ENCODE measurements at regions not wholly inside any gene's neighbourhood (a gene's known extent, or its start where the extent isn't known, plus 50 kb on each side); places are given as distances from the start of the nearest gene placed in this dataset.
"Not testable (repeated sequence)": the region's sequence is repeated elsewhere in the genome, so short reads cannot be mapped to it uniquely, and the experiment has no call there.

DNA sequence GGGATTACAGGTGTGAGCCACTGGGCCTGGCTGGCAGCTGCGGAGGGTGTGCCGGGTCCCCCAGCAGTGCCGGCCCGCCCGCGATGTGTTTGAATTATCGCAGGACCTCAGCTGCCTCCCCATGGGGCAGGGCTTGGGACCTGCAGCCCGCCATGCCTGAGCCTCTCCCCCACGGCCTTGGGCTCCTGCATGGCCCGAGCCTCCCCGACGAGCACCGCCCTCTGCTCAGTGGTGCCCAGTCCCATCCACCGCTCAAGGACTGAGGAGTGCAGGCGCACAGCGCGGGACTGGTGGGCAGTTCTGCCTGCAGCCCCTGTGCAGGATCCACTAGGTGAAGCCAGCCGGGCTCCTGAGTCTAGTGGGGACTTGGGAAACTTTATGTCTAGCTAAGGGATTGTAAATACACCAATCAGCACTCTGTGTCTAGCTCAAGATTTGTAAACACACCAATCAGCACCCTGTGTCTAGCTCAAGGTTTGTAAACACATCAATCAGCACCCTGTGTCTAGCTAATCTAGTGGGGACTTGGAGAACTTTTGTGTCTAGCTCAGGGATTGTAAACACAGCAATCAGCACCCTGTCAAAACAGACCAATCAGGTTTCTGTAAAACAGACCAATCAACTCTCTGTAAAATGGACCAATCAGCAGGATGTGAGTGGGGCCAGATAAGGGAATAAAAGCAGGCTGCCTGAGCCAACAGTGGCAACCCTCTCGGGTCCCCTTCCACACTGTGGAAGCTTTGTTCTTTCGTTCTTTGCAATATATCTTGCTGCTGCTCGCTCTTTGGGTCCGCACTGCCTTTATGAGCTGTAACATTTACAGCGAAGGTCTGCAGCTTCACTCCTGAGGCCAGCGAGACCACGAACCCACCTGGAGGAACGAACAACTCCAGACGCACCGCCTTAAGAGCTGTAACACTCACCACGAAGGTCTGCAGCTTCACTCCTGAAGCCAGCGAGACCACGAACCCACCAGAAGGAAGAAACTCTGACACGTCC lies 287.8 kb downstream of the ALG10 start:
- DNase-seq: not testable (repeated sequence)

DNA sequence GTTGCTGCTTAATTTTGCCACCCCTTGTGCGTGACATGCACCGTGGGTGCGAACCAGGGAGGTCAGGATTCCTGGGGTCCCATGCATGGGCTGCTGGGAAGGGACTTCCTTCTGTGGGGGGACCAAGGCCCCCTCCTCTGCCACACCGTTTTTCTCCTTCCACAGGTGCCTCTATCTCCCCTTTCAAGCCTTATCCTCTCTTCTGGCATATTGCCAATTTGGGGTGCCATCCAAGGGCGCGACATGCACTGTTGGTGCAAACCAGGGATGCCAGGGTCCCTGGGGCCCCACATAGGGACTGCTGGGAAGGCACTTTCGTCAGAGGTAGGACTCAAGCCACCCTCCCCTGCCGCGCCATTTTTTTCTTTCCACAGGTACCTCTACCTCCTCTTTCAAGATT lies 289.0 kb downstream of the ALG10 start:
- no peak for DNase-seq

DNA sequence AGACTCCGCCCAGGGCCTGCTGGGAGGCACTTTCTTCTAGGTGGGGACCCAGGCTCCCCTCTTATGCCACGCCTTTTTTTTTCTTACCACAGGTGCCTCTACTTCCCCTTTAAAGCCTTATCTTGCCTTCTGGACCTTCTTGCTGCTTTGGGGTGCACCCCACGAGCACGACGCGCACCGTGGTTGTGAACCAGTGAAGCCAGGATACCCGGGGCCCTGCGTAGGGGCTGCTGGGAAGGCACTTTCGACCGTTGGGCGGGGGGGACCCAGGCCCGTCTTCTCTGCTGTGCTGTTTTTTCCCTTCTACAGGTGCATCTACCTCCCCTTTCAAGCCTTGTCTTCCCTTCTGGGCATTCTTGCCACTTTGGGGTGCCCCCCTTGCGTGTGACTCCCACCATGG lies 305.4 kb downstream of the ALG10 start:
- DNase-seq: no peak

- no peak for DNase-seq
Measured at GRCh38 chr12:34333337-34333736, 311.0 kb downstream of the ALG10 start.

DNA sequence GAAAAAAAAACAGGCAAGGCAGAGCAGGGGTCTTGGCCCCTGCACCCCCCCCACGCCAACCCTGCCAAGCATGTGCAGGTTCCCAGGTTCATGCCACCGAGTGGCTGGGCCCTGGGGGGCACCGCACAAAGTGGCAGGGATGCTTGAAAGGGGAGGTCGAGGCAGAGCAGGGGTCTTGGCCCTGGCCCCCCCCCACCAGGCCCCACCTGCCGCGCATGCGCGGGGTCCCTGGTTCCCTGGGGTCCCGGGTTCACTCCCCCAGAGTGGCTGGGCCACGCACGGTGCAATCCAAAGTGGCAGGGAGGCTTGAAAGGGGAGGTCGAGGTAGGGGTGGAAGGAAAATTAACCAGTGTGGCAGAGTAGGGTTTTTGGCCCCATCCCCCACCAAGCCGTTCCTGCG lies 312.2 kb downstream of the ALG10 start:
- no peak for DNase-seq

DNA sequence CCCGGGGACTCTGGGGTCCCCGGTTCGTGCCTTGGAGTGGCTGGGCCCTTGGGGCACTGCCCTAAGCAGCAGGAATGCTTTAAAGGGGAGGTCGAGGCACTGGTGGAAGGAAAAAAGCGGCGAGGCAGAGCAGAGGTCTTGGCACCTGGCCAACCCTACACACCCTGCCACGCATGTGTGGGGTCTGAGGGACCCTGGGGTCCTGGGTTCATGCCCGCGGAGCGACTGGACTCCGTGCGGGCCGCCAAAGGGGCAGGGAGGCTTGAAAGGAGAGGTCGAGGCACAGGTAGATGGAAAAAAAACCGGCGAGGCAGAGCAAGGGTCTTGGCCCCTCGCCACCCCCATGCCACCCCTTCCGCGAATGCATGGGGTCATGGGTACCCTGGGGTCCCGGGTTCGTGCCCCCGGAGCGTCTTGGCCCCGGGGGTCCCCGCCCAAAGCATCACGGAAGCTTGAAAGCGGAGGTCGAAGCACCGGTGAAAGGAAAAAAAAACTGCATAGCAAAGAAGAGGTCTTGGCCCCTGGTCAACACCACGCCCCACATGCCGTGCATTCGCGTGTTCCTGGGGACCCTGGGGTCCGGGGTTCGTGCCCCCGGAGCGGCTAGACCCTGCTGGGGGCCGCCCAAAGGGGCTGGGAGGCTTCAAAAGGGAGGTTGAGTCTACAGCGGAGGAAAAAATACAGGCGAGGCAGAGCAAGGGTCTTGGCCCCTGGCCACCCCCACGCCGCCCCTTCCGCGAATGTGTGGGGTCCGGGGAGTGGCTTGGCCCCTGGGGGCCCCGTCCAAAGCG lies 312.9 kb downstream of the ALG10 start:
- no peak for DNase-seq

DNA sequence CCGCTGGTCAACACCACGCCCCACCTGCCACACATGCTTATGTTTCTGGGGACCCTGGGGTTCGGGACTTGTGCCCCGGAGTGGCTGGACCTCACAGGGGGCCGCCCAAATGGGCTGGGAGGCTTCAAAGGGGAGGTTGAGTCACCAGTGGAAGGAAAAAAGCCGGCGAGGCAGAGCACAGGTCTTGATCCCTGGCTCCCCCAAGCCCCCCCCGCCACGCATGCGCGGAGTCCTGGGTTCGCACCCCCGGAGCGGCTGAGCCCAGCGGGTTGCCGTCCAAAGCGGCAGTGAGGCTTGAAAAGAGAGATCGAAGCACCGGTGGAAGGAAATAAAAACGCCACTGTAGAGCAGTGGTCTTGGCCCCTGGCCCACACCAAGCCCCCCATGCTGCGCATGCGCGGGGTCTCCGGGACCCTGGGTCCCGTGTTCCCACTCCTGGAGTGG lies 313.5 kb downstream of the ALG10 start:
- no peak for DNase-seq

- no peak for DNase-seq
Measured at GRCh38 chr12:34336619-34337465, 314.5 kb downstream of the ALG10 start.

DNA sequence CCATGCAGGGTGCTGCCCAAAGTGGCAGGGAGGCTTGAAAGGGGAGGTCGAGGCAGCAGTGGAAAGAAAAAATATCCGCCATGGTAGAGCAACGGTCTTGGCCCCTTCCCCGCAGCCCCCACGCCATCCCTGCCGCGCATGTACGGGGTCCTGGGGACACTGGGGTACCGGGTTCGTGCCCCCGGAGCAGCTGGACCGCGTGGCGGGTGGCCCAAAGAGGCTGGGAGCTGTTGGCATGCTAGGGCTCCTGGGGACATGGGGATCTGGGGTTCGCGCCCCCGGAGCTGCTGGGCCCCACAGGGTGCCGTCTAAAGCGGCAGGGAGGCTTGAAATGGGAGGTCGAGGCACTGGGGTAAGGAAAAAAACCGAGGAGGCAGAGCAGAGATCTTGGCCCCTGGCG lies 316.5 kb downstream of the ALG10 start:
- DNase-seq: no peak

- no peak for DNase-seq
Measured at GRCh38 chr12:34339922-34340321, 317.6 kb downstream of the ALG10 start.

DNA sequence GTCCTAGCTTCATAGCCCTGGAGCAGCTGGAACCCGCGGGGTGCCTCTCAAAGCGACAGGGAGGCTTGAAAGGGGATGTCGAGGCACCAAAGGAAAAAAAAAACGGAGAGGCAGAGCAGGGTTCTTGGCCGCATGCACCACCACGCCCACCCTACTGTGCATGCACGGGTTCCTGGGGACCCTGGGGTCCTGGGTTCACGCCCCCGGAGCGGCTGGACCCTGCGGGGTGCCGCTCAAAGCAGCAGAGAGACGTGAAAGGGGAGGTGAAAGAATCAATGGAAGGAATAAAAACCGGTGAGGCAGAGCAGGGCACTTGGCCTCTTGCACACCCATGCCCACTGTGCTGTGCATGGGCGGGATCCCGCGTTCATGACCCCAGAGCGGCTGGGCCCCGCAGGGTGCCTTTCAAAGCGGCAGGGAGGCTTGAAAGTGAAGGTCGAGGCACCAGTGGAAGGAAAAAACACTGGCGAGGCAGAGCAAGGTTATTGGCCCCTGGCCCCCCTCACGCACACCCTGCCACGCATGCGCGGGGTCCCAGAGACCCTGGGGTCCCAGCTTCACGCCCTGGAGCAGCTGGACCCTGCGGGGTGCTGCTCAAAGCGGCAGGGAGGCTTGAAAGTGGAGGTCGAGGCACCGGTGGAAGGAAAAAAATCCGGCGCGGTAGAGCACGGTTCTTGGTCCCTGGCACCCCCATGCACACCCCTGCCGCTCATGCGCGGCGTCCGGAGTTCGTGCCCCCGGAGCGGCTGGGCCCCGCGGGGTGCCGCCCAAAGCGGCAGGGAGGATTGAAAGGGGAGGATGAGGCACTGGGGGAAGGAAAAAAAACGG lies 318.5 kb downstream of the ALG10 start:
- DNase-seq: no peak

- DNase-seq: no peak
Measured at GRCh38 chr12:34341362-34341733, 319.1 kb downstream of the ALG10 start.

- DNase-seq: no peak
Measured at GRCh38 chr12:34342048-34342447, 319.8 kb downstream of the ALG10 start.

DNA sequence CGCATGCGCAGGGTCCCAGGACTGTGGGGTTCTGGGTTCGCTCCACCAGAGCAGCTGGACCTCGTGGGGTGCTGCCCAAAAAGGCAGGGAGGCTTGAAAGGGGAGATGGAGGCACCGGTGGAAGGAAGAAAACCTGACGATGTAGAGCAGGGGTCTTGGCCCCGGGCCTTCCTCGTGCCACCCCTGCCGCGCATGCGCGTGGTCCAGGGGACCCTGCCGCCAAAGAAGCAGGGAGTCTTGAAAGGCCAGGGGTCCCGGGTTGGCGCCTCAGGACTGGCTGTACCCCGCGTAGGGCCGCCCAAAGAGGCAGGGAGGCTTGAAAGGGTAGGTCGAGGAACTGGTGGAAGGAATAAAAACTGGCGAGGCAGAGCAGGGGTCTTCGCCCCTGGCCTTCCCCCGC lies 321.0 kb downstream of the ALG10 start:
- DNase-seq: no peak

GRCh38 chr12:34343766-34344165 lies 321.5 kb downstream of the ALG10 start:
- DNase-seq: no peak

DNA sequence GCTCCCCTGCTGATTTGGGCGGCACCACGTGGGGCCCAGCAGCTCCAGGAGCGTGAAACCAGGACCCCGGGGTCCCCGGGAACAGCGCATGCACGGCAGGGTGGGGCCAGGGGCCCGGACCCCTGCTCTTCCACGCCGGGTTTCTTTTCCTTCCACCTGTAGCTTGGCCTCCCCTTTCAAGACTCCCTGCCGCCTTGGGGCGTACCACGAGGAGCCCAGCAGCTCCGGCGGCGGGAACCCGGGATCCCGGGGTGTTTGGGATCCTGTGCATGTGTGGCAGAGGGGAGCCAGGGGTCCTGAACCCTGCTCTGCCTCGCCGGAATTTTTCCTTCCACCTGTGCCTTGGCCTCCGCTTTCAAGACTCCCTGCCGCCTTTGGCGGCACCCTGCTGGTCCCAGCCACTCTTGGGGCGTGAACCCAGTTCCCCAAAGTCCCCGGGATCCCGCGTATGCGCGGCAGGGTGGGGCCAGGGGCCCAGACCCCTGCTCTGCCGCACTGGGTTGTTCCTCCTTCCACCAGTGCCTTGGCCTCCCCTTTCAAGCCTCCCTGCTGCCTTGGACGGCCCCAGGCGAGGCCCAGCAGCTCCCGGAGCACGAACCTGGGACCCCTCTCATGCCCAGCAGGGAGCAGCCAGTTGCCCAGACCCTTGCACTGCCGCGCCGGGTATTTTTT lies 322.7 kb downstream of the ALG10 start:
- DNase-seq: no peak

GRCh38 chr12:34345801-34346200 lies 323.5 kb downstream of the ALG10 start:
- DNase-seq: no peak

- no peak for DNase-seq
Measured at GRCh38 chr12:34346372-34347034, 324.2 kb downstream of the ALG10 start.

DNA sequence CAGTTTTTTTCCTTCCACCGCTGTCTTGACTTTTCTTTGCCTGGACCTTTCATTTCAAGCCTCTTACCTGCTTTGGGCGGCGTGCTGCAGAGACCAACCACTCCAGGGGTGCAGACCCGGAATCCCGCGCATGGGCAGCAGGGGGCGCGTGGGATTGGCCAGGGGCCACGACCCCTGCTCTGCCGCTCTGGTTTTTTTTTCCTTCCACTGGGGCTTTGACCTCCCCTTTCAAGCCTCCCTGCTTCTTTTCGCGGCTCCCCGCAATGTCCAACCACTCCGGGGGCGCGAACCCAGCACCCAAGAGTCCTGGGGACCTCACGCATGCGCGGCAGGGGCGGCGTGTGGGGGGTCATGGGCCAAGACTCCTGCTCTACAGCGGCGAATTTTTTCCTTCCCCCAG lies 325.1 kb downstream of the ALG10 start:
- DNase-seq: no peak

GRCh38 chr12:34348064-34348463 lies 325.8 kb downstream of the ALG10 start:
- DNase-seq: no peak
